ENCODE measurements at regions not wholly inside any gene's neighbourhood (a gene's known extent, or its start where the extent isn't known, plus 50 kb on each side); places are given as distances from the start of the nearest gene placed in this dataset.

DNA sequence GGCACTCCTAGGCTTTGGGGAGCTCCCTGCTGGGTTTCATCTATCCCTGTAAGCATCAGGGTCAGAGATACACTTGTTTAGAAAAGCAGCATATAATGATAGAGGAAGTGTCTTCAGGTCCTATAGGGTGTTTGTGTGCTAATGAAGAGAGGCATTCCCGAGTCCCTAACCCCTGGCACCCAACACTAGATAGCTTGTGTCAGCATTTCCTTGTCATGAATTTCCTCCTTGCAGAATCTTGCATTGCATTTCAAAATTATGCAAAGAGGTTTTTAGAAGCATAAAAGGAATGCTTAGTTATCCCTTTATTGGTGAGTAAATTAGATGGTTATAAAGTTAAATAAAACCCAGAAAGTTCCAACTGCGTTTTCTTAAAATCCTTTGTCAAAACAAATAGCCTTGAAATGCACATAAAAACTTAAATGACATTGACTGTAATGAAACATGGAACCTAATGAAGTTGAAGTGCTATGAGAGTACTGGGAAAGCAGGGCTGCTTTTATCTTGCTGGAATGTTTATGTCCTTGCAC is 63.7 kb upstream of the LHCGR start:
- Mint-ChIP-seq H3K27me3 (ENCODE audit: unreplicated experiment) (peaks cover 42% of the 10 kb centered on the region), H3K27ac (ENCODE audit: unreplicated experiment) (no peak overlapping the region), H3K4me3 (ENCODE audit: unreplicated experiment) (no peak overlapping the region), H3K36me3 (ENCODE audit: unreplicated experiment) (no peaks in the 10 kb centered on the region), H3K9me3 (ENCODE audit: unreplicated experiment) (no peaks in the 10 kb centered on the region), H3K4me1 (ENCODE audit: unreplicated experiment) (no peaks in the 10 kb centered on the region)
- DNase-seq (ENCODE audit: extremely low spot score, unreplicated experiment) = no peak
- TF ChIP-seq, protein P1, sequence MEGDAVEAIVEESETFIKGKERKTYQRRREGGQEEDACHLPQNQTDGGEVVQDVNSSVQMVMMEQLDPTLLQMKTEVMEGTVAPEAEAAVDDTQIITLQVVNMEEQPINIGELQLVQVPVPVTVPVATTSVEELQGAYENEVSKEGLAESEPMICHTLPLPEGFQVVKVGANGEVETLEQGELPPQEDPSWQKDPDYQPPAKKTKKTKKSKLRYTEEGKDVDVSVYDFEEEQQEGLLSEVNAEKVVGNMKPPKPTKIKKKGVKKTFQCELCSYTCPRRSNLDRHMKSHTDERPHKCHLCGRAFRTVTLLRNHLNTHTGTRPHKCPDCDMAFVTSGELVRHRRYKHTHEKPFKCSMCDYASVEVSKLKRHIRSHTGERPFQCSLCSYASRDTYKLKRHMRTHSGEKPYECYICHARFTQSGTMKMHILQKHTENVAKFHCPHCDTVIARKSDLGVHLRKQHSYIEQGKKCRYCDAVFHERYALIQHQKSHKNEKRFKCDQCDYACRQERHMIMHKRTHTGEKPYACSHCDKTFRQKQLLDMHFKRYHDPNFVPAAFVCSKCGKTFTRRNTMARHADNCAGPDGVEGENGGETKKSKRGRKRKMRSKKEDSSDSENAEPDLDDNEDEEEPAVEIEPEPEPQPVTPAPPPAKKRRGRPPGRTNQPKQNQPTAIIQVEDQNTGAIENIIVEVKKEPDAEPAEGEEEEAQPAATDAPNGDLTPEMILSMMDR (IDR thresholded peaks at IDR 0.05) = no peak

DNA sequence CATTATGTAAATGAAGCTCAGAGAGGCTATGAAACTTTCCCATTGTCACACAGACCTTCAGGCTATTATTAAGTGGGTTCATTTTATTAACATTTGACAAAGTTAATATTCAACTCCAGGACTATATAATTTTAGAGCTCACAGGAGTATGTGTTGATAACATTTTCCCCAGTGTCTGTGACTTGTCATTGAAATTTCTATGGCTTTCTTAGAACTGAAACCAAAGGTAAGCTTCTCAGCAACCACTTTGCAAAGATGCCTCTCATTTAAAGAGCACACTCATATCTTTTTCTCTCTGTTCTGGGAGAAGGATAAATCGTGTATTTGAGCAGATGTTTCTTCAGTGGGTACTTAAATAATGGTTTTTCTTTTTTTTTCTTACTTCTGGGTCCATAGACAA is 61.8 kb upstream of the LHCGR start:
- TF ChIP-seq, protein P1 (IDR thresholded peaks at IDR 0.05) = no peak
- no peak overlapping the region for H3K4me3 Mint-ChIP-seq (ENCODE audit: unreplicated experiment)
- DNase-seq (ENCODE audit: extremely low spot score, unreplicated experiment) = no peak
- H3K4me1 Mint-ChIP-seq (ENCODE audit: unreplicated experiment) = peaks cover 4% of the 10 kb centered on the region
- no peak overlapping the region for H3K27ac Mint-ChIP-seq (ENCODE audit: unreplicated experiment)
- H3K36me3 Mint-ChIP-seq (ENCODE audit: unreplicated experiment) = no peaks in the 10 kb centered on the region
- peaks cover 44% of the 10 kb centered on the region for H3K27me3 Mint-ChIP-seq (ENCODE audit: unreplicated experiment)
- no peaks in the 10 kb centered on the region for H3K9me3 Mint-ChIP-seq (ENCODE audit: unreplicated experiment)

DNA sequence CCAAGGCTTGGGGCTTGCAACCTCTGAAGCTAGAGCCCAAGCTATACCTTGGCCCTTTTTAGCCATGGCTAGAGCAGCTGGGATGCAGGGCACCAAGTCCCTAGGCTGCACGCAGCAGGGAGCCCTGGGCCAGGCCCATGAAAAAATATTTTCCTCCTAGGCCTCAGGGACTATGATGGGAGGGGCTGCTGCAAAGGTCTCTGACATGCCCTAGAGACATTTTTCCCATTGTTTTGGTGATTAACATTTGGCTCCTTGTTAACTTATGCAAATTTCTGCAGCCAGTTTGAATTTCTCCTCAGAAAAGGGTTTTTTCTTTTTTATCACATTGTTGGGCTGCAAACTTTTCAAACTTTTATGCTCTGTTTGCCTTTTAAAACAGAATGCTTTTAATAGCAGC is 56.9 kb upstream of the LHCGR start:
- Mint-ChIP-seq H3K36me3 (ENCODE audit: unreplicated experiment) (no peaks in the 10 kb centered on the region), H3K4me3 (ENCODE audit: unreplicated experiment) (no peak overlapping the region), H3K27me3 (ENCODE audit: unreplicated experiment) (peaks cover 43% of the 10 kb centered on the region), H3K27ac (ENCODE audit: unreplicated experiment) (no peak overlapping the region), H3K9me3 (ENCODE audit: unreplicated experiment) (no peaks in the 10 kb centered on the region), H3K4me1 (ENCODE audit: unreplicated experiment) (peaks cover 4% of the 10 kb centered on the region)
- TF ChIP-seq, protein P1 (IDR thresholded peaks at IDR 0.05) = no peak
- no peak for DNase-seq (ENCODE audit: extremely low spot score, unreplicated experiment)

DNA sequence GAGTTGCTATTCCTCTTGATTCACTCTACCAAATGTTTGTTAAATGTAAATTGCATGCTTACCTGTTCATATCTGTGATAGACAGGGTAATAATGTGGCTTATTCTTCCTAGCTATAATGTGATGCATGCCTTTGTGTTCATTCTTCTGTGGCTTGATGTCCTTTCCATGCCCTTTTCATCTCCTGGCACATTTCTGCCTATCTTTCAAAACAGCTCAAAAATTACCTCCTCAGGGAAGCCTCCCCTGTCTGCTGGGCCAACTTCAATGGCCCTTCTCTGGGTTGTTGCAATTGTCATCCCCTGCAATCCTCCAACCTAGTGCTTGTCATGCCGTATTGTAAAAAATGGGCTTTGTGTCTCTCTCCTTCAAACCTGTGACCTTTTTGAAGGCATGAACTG is 52.8 kb upstream of the LHCGR start:
- Mint-ChIP-seq H3K27ac (ENCODE audit: unreplicated experiment) (no peak overlapping the region), H3K4me3 (ENCODE audit: unreplicated experiment) (no peak overlapping the region), H3K4me1 (ENCODE audit: unreplicated experiment) (peaks cover 4% of the 10 kb centered on the region), H3K36me3 (ENCODE audit: unreplicated experiment) (no peaks in the 10 kb centered on the region), H3K9me3 (ENCODE audit: unreplicated experiment) (no peaks in the 10 kb centered on the region), H3K27me3 (ENCODE audit: unreplicated experiment) (peaks cover 26% of the 10 kb centered on the region)
- TF ChIP-seq, protein P1 (IDR thresholded peaks at IDR 0.05) = no peak
- DNase-seq (ENCODE audit: extremely low spot score, unreplicated experiment) = no peak
